ENCODE measurements at regions not wholly inside any gene's neighbourhood (a gene's known extent, or its start where the extent isn't known, plus 50 kb on each side); places are given as distances from the start of the nearest gene placed in this dataset.

GRCh38 chr11:25771605-25772004, 560.3 kb upstream of the ANO3 start:
- DNase-seq (ENCODE audit: low read depth): no peak
- TF ChIP-seq CTCF (conservative IDR thresholded peaks at IDR 0.05; ENCODE audit: low read depth, low read length): no peak
- H3K4me3 ChIP-seq (ENCODE audit: low read length): no peak overlapping the region

GRCh38 chr11:25775603-25776002, 556.3 kb upstream of the ANO3 start:
- no peak for TF ChIP-seq CTCF (conservative IDR thresholded peaks at IDR 0.05; ENCODE audit: low read depth, low read length)
- H3K4me3 ChIP-seq (ENCODE audit: low read length): no peak overlapping the region
- DNase-seq (ENCODE audit: low read depth): no peak

GRCh38 chr11:25776238-25776637, 555.7 kb upstream of the ANO3 start:
- no peak for TF ChIP-seq CTCF (conservative IDR thresholded peaks at IDR 0.05; ENCODE audit: low read depth, low read length)
- no peak for DNase-seq (ENCODE audit: low read depth)
- H3K4me3 ChIP-seq (ENCODE audit: low read length): no peak overlapping the region

GRCh38 chr11:25777343-25777742, 554.6 kb upstream of the ANO3 start:
- no peak for TF ChIP-seq CTCF (conservative IDR thresholded peaks at IDR 0.05; ENCODE audit: low read depth, low read length)
- no peak overlapping the region for H3K4me3 ChIP-seq (ENCODE audit: low read length)
- no peak for DNase-seq (ENCODE audit: low read depth)

GRCh38 chr11:25779033-25779432, 552.9 kb upstream of the ANO3 start:
- DNase-seq (ENCODE audit: low read depth): no peak
- no peak for TF ChIP-seq CTCF (conservative IDR thresholded peaks at IDR 0.05; ENCODE audit: low read depth, low read length)
- no peak overlapping the region for H3K4me3 ChIP-seq (ENCODE audit: low read length)

GRCh38 chr11:25787416-25787815, 544.5 kb upstream of the ANO3 start:
- no peak for TF ChIP-seq CTCF (conservative IDR thresholded peaks at IDR 0.05; ENCODE audit: low read depth, low read length)
- no peak for DNase-seq (ENCODE audit: low read depth)
- no peak overlapping the region for H3K4me3 ChIP-seq (ENCODE audit: low read length)

GRCh38 chr11:25790396-25790795, 541.5 kb upstream of the ANO3 start:
- TF ChIP-seq CTCF (conservative IDR thresholded peaks at IDR 0.05; ENCODE audit: low read depth, low read length): no peak
- no peak for DNase-seq (ENCODE audit: low read depth)
- H3K4me3 ChIP-seq (ENCODE audit: low read length): no peak overlapping the region

All from retinal pigment epithelial cell (primary cell).